GM10248 (cell line): ENCODE measurements at regions not wholly inside any gene's neighbourhood (a gene's known extent, or its start where the extent isn't known, plus 50 kb on each side); places are given as distances from the start of the nearest gene placed in this dataset.
"Not testable (repeated sequence)": the region's sequence is repeated elsewhere in the genome, so short reads cannot be mapped to it uniquely, and the experiment has no call there.

Experiments
- CTCF ChIA-PET: fragments of 300-600 bp; sonication (Branson Sonifier 250); formaldehyde crosslinking; extraction: SDS; loops from one replicate; lab custom pipeline; 2021; ENCODE audit warnings: antibody characterized with exemption; lab: Yijun Ruan, JAX
- POLR2A ChIA-PET: fragments of 350-650 bp; sonication (Branson Sonifier 250); formaldehyde crosslinking; extraction: SDS; loops from one replicate; lab custom pipeline; 2020; ENCODE audit warnings: antibody characterized with exemption; lab: Yijun Ruan, JAX
- DNase-seq: peaks from one replicate; pipeline ENCODE4 v3.0.0; 2012; ENCODE audit errors: extremely low spot score
- TF ChIP-seq, protein P1 (sequence below): IDR thresholded peaks from 2 replicates; pipeline ENCODE4 v1.5.1; 2012; ENCODE audit warnings: mild to moderate bottlenecking, low read depth; ENCODE audit errors: extremely low read depth, missing control alignments, control extremely low read depth

DNA sequence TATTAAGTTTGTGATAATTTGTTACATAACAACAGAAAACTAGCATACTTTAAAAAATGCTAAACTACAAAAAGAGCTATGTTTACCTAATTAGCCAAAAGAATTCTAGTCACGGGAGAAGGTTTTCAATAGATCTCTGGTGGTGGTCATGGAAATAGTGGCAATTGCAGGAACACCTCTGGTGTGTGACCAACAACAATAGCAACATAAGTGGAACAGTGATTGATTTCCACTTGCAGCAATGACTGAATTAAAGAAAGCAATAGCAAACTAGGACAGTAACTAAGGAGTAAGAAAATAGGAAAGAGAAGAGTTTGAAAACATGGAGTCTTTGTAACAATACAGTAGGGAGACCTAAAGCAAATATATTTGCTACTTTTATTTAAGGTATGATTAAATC lies 171.3 kb upstream of the ADGRL4 start:
- POLR2A ChIA-PET = no interaction called here
- CTCF ChIA-PET = interaction anchor here (2.0 kb wide), 1 partner anchor 11 kb away, joined by 5 read pairs; no protein-coding TSS in a partner anchor
- TF ChIP-seq, protein P1, sequence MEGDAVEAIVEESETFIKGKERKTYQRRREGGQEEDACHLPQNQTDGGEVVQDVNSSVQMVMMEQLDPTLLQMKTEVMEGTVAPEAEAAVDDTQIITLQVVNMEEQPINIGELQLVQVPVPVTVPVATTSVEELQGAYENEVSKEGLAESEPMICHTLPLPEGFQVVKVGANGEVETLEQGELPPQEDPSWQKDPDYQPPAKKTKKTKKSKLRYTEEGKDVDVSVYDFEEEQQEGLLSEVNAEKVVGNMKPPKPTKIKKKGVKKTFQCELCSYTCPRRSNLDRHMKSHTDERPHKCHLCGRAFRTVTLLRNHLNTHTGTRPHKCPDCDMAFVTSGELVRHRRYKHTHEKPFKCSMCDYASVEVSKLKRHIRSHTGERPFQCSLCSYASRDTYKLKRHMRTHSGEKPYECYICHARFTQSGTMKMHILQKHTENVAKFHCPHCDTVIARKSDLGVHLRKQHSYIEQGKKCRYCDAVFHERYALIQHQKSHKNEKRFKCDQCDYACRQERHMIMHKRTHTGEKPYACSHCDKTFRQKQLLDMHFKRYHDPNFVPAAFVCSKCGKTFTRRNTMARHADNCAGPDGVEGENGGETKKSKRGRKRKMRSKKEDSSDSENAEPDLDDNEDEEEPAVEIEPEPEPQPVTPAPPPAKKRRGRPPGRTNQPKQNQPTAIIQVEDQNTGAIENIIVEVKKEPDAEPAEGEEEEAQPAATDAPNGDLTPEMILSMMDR = no peak
- no peak for DNase-seq

DNA sequence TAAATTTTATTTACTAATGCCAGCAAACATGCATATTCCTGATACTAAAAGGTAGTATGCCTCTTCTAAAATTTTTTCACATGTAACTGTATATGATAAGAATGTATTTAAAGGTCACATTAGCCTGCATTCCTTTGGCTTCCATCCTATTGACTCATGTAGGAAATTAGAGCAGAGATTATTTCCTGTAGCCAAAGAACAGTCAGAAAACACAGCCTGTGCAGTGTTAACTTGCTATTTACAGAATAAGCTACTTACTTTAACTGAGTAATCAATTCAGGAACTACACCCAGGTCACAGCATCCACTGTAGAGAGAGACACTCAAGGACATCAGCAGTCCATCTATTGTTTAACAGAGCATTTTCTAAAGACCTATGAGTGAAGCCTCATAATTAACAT lies 154.5 kb upstream of the ADGRL4 start:
- ChIA-PET CTCF (no interaction called here), POLR2A (no interaction called here)
- DNase-seq = no peak
- TF ChIP-seq, protein P1 = no peak

DNA sequence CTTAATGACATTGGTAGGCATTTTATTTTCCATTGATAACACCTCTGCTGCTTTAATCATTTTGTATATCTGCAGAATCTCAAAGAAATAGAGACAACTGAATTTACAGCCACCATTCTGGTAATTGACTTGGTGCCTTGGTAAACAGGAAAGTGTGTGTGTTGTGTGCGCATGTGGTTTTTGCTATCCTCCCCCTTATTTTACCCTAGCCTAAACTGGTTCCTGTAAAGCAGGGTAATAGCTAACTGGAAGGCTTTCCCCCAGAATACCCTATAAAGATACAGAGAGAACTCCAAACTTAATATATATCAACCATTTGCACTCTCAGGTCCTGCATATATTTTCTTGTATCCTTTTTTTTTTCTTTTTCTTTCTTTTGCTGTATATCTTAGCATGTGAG lies 149.5 kb upstream of the ADGRL4 start:
- TF ChIP-seq, protein P1 = no peak
- CTCF ChIA-PET = no interaction called here

DNA sequence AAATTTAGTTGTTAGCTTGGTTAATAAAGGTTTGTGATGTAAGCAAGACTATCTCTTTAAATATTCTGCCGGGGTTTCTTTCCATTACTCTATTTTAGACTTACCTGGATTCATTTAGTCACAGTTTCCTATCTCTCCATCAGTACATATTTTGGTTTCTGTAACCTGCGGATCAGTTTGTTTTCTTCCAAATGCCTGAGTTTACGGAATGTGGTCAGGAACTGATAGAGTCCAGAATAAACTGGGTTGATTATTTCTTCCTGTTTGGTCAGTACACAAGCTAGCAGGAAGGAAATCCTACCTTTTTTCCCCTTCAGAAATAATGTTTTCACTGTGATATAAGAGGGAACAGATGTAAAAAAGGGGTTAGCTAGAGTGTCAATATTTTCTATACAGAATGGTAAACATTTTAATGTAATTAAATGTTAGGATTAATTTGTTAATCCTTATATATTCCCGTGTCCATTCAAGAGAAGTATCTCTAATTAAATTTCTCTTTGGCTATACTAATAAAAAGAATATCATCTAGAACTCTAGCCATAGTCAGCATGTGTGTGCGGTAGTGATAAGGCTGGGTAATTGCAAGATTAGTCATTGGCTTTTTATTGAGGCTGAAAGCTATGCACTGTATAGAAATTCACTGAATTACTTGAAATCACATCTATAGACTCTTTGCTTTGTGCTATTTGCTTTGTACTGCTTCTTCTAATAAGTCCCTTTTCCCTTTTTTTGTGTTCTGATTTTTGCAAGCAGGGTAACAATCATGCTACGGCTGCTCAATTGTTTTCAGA lies 144.7 kb upstream of the ADGRL4 start:
- TF ChIP-seq, protein P1 = no peak
- DNase-seq = no peak
- CTCF ChIA-PET = interaction anchor here (1.3 kb wide), 1 partner anchor 12 kb away, joined by 3 read pairs; no protein-coding TSS in a partner anchor
- POLR2A ChIA-PET = no interaction called here

More for the DNA sequence above, 149.5 kb upstream of the ADGRL4 start:
- POLR2A ChIA-PET = no interaction called here
- DNase-seq = no peak

DNA sequence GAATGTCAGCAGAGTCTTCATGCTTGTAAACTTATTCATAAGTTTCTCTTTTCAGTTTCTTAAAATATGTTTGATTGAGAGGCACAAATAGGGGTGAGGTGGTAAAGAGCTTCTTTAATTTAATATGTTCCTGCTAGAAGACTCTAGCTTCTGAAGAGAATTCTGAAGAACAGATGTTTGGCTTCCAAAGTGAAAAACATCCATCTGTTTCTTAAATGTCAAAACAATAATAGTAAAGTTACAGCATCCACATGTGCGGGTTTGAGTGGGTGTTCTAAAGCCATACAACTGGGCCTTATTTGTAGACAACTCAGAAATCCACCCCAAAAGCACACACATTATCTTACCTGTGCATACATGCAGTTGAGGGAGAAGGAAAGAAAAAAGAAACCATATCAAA lies 144.0 kb upstream of the ADGRL4 start:
- TF ChIP-seq, protein P1 = no peak
- no peak for DNase-seq
- CTCF ChIA-PET = interaction anchor here (0.8 to 1.3 kb wide), 3 partner anchors 9 to 14 kb away, joined by 3 to 4 read pairs (median 3); no protein-coding TSS in a partner anchor
- POLR2A ChIA-PET = no interaction called here

DNA sequence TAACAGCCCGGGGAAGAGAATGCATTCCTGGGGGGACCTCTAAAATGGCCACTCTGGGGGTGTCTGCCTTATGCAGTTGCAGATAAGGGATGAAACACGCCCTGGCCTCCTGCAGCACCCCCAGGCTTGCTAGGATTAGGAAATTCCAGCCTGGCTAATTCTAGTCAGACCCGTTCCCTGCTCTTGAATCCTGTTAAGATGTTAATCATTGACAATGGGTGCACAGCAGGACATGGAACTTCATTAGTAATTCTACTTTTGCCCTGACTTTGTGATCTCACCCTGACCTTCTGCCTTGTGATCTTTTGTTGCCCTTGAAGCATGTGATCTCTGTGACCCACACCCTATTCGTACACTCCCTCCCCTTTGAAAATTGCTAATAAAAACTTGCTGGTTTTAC lies 131.7 kb upstream of the ADGRL4 start:
- CTCF ChIA-PET, POLR2A ChIA-PET, DNase-seq: not testable (repeated sequence)

DNA sequence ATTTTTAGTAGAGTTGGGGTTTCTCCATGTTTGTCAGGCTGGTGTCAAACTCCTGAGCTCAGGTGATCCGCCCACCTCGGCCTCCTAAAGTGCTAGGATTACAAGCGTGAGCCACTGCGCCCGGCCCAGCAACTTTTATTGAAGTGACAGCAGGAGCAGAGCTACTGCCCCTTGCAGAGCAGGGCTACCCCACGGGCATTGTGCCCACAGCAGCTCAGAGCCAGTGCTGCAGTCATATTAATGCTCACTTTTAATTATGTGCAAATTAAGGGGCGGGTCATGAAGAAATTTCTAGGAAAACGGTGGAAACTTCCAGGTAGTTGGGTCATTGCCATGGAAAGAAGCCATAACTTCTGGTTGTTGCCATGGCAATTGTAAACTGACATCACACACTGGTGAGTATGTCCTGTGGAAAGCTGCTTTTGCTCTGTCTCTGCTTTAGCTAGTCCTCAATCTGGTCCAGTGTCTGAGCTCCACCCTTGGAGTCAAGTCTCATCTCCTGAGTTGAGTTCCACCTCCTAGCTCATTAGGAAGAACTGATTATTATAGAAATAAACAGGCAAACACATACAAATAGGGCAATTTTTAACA lies 127.3 kb upstream of the ADGRL4 start:
- ChIA-PET CTCF (interaction anchor here (1.4 kb wide), 1 partner anchor 12 kb away, joined by 3 read pairs; no protein-coding TSS in a partner anchor), POLR2A (no interaction called here)
- DNase-seq = no peak
- TF ChIP-seq, protein P1 = no peak
